ENCODE measurements at regions not wholly inside any gene's neighbourhood (a gene's known extent, or its start where the extent isn't known, plus 50 kb on each side); places are given as distances from the start of the nearest gene placed in this dataset.

GRCh38 chr4:35939751-35940150 lies 304.6 kb downstream of the ARAP2 start:
- no peak for DNase-seq (ENCODE audit: low read depth in 1 of 2, low spot score in 1 of 2)
- TF ChIP-seq NR3C1 (IDR thresholded peaks at IDR 0.05): no peak
- no peak for TF ChIP-seq PBX3 (IDR thresholded peaks at IDR 0.05)
- no peak for TF ChIP-seq POLR2A (IDR thresholded peaks at IDR 0.05; ENCODE audit: low read length)
- TF ChIP-seq ZNF302 (CRISPR knock-in tag; IDR thresholded peaks at IDR 0.05): no peak
- Histone ChIP-seq H3K4me3 (no peak overlapping the region), H3K4me2 (no peak overlapping the region), H3K4me1 (no peaks in the 10 kb centered on the region), H3K9me3 (no peaks in the 10 kb centered on the region), H3K27ac (no peak overlapping the region)
- POLR2A ChIA-PET: no interaction called here
- ATAC-seq: no peak
- WGBS (ENCODE audit: missing lambda C conversion rate): 5% methylated on average over 1 of the region's 1 CpG
- no peak for FAIRE-seq
- CTCF ChIA-PET: no interaction called here

GRCh38 chr4:35942092-35942491 lies 302.2 kb downstream of the ARAP2 start:
- no peak for FAIRE-seq
- CTCF ChIA-PET: no interaction called here
- Histone ChIP-seq H3K4me1 (no peaks in the 10 kb centered on the region), H3K9me3 (no peaks in the 10 kb centered on the region), H3K4me3 (no peak overlapping the region), H3K4me2 (no peak overlapping the region), H3K27ac (no peak overlapping the region)
- no peak for DNase-seq (ENCODE audit: low read depth in 1 of 2, low spot score in 1 of 2)
- TF ChIP-seq CHD2 (IDR thresholded peaks at IDR 0.05; ENCODE audit: low read length, partially characterized antibody) (no peak), ELK1 (IDR thresholded peaks at IDR 0.05; ENCODE audit: low read depth, low read length) (no peak), CHD4 (IDR thresholded peaks at IDR 0.05; ENCODE audit: borderline replicate concordance) (no peak), RAD21 (conservative IDR thresholded peaks at IDR 0.05 in 1 of 2, IDR thresholded peaks at IDR 0.05 in 1 of 2) (no peak), PBX3 (IDR thresholded peaks at IDR 0.05) (no peak), HOXB13 (CRISPR knock-in tag; IDR thresholded peaks at IDR 0.05; ENCODE audit: low read depth) (no peak), FOXS1 (CRISPR knock-in tag; IDR thresholded peaks at IDR 0.05) (no peak), HEYL (CRISPR knock-in tag; IDR thresholded peaks at IDR 0.05) (no peak), FOSB (CRISPR knock-in tag; IDR thresholded peaks at IDR 0.05) (no peak), EHF (CRISPR knock-in tag; IDR thresholded peaks at IDR 0.05) (no peak), RARB (CRISPR knock-in tag; IDR thresholded peaks at IDR 0.05) (no peak), JUNB (IDR thresholded peaks at IDR 0.05) (no peak), POLR2AphosphoS2 (conservative IDR thresholded peaks at IDR 0.05; ENCODE audit: low read length) (no peak), NR3C1 (IDR thresholded peaks at IDR 0.05) (no peak)
- ATAC-seq: no peak
- 7% methylated on average over 2 of the region's 2 CpGs for WGBS (ENCODE audit: missing lambda C conversion rate)
- POLR2A ChIA-PET: no interaction called here

- TF ChIP-seq POLR2A (IDR thresholded peaks at IDR 0.05; ENCODE audit: low read length) (no peak), HOXA7 (CRISPR knock-in tag; IDR thresholded peaks at IDR 0.05) (no peak), JUNB (IDR thresholded peaks at IDR 0.05) (no peak), CEBPB (IDR thresholded peaks at IDR 0.05) (no peak), FOXS1 (CRISPR knock-in tag; IDR thresholded peaks at IDR 0.05) (no peak), CHD4 (IDR thresholded peaks at IDR 0.05; ENCODE audit: borderline replicate concordance) (no peak), KDM5A (IDR thresholded peaks at IDR 0.05) (no peak), HDAC2 (IDR thresholded peaks at IDR 0.05) (no peak), HMGXB4 (CRISPR knock-in tag; IDR thresholded peaks at IDR 0.05; ENCODE audit: borderline replicate concordance) (no peak), HOXB13 (CRISPR knock-in tag; IDR thresholded peaks at IDR 0.05; ENCODE audit: low read depth) (no peak), HES2 (IDR thresholded peaks at IDR 0.05) (no peak), ELK1 (IDR thresholded peaks at IDR 0.05; ENCODE audit: low read depth, low read length) (no peak), SREBF2 (IDR thresholded peaks at IDR 0.05) (no peak), KDM1A (IDR thresholded peaks at IDR 0.05; ENCODE audit: low read depth) (no peak), TFCP2L1 (CRISPR knock-in tag; IDR thresholded peaks at IDR 0.05) (no peak)
- Histone ChIP-seq H3K4me2 (no peak overlapping the region), H3K4me3 (no peak overlapping the region), H3K9me3 (no peaks in the 10 kb centered on the region), H3K27ac (no peak overlapping the region), H3K4me1 (no peaks in the 10 kb centered on the region)
- FAIRE-seq (no peak), ATAC-seq (no peak), DNase-seq (ENCODE audit: low read depth in 1 of 2, low spot score in 1 of 2) (no peak)
- CTCF ChIA-PET: no interaction called here
- POLR2A ChIA-PET: no interaction called here
These were observed 300.7 kb downstream of the ARAP2 start for GRCh38 chr4:35943606-35944005.
